ENCODE measurements at regions not wholly inside any gene's neighbourhood (a gene's known extent, or its start where the extent isn't known, plus 50 kb on each side); places are given as distances from the start of the nearest gene placed in this dataset.

DNA sequence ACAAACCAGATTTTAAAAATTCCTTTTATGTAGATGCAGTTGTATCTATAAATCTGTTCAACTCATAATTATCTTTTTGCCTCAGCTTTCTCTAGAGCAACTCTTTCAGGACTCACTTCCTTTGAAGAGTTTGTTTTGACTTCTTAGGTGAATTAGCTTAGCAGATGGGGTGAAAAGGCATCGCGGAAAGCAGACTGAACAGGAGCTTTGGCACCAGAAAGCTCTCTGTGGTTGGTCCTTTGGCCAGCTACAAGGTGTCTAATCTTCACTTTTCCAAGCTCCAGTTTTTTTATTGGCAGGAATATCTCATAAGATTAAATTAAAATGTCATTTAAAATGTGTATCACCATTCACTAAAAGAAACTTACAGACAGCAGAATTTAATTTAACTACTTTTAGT, 60.6 kb upstream of the KLF12 start:
- no peak for TF ChIP-seq EZH2phosphoT487 (conservative IDR thresholded peaks at IDR 0.05; ENCODE audit: low read length)
- TF ChIP-seq CTCF (IDR thresholded peaks at IDR 0.05; ENCODE audit: insufficient read depth, low read length, poor library complexity, severe bottlenecking) = no peak

Data from SU-DHL-6 (cell line).